ENCODE measurements at regions not wholly inside any gene's neighbourhood (a gene's known extent, or its start where the extent isn't known, plus 50 kb on each side); places are given as distances from the start of the nearest gene placed in this dataset.

DNA sequence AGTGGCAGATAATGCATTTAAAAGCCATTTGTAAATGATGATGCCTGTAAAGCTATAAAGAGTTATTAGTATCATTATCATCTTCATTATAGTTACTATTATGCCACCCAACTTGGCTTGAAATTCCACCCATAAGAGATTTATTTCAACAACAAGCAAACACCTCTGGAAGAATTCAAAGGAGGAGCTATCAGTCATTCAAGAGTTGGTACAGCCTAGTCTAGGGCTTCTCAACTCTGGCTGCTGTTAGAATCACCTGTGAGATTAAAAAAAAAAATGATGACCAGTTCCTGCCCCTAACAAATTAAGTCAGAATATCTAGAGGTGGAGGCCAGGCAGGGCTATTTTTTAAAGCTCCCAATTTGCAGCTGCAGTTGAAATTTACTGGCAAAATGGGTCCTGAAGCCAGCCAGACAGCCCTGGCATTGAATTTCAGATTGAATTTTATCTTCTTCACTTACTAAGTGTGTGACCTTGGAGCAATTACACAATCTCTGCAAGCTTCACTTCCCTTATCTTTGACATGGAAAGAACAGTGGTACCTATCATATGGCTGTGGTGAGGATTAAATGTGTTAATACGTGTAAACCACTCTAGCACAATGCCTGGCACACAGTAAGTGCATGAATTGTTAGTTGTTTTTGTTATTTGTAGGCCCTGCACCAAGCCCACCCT, 52.9 kb upstream of the EDA start:
- no peak overlapping the region for H3K18ac ChIP-seq (ENCODE audit: extremely low read depth, low read length)
- no peaks in the 10 kb centered on the region for H3K36me3 ChIP-seq (ENCODE audit: control insufficient read depth in 2 of 4, insufficient read depth in 4 of 4, low read length in 3 of 4)
- H3K4me2 ChIP-seq (ENCODE audit: insufficient read depth in 1 of 2, low read depth in 2 of 2, low read length in 2 of 2) = no peak overlapping the region
- H2BK20ac ChIP-seq (ENCODE audit: low read length) = no peak overlapping the region
- H4K8ac ChIP-seq (ENCODE audit: extremely low read depth, insufficient read depth, low read length) = no peak overlapping the region
- no peaks in the 10 kb centered on the region for H3K27me3 ChIP-seq (replicated peaks in 1 of 4; ENCODE audit: control insufficient read depth in 3 of 4, extremely low read depth in 1 of 4, insufficient read depth in 3 of 4, low read length in 3 of 4)
- ChIA-PET CTCF (ENCODE audit: partially characterized antibody) (no interaction called here), POLR2A (ENCODE audit: partially characterized antibody) (no interaction called here)
- H4K20me1 ChIP-seq (replicated peaks in 1 of 2; ENCODE audit: control insufficient read depth in 1 of 2, insufficient read depth in 2 of 2, low read length in 2 of 2) = no peaks in the 10 kb centered on the region
- H2AK5ac ChIP-seq (ENCODE audit: low read depth, low read length) = no peak overlapping the region
- no peak overlapping the region for H2BK15ac ChIP-seq (ENCODE audit: low read length)
- DNase-seq (ENCODE audit: low read depth in 1 of 2, low spot score in 2 of 2) (no peak), FAIRE-seq (peak; percentile 13)
- no peak overlapping the region for H2BK120ac ChIP-seq (replicated peaks; ENCODE audit: low read depth, low read length)
- H3K23me2 ChIP-seq (ENCODE audit: low read depth, low read length) = no peaks in the 10 kb centered on the region
- no peak overlapping the region for H4K5ac ChIP-seq (ENCODE audit: insufficient read length, low read depth, low read length)
- no peak overlapping the region for H3K4ac ChIP-seq (replicated peaks; ENCODE audit: insufficient read length, low read depth, low read length)
- H3K4me3 ChIP-seq (ENCODE audit: extremely low read depth in 1 of 4, insufficient read depth in 2 of 4, low read depth in 3 of 4, low read length in 4 of 4) = no peak overlapping the region
- no peak overlapping the region for H2BK5ac ChIP-seq (ENCODE audit: low read depth, low read length)
- no peaks in the 10 kb centered on the region for H3K79me1 ChIP-seq (ENCODE audit: low read depth, low read length)
- H4K91ac ChIP-seq (replicated peaks; ENCODE audit: insufficient read length, low read length) = no peak overlapping the region
- H3K9me3 ChIP-seq (ENCODE audit: insufficient read depth in 2 of 2, low read depth in 1 of 2, low read length in 1 of 2) = no peaks in the 10 kb centered on the region
- no peak overlapping the region for H3K23ac ChIP-seq (ENCODE audit: insufficient read length)
- no peak overlapping the region for H3K56ac ChIP-seq (replicated peaks; ENCODE audit: insufficient read length, low read depth, low read length)
- no peak overlapping the region for H3K27ac ChIP-seq (ENCODE audit: low read depth, low read length)
- 0 out of 7 replicates have a peak, but pooled peaks cover 0 to 4% (median 0%) of the 10 kb centered on the region in 4 experiments for H3K4me1 ChIP-seq (replicated peaks in 1 of 4; ENCODE audit: control insufficient read depth in 3 of 4, insufficient read depth in 4 of 4, low read length in 3 of 4)
- H2BK12ac ChIP-seq (ENCODE audit: low read depth, low read length) = no peak overlapping the region
- no peak for TF ChIP-seq RNF2 (IDR thresholded peaks at IDR 0.05; ENCODE audit: borderline replicate concordance, low read depth, low read length, missing control alignments, poor library complexity, severe bottlenecking)
- TF ChIP-seq KDM4A (IDR thresholded peaks at IDR 0.05; ENCODE audit: low read depth, low read length, severe bottlenecking) = no peak
- TF ChIP-seq EGR1 (IDR thresholded peaks at IDR 0.05; ENCODE audit: borderline replicate concordance, low read depth, low read length) = no peak
- H3K79me2 ChIP-seq (ENCODE audit: control insufficient read depth in 1 of 2, insufficient read depth in 2 of 2, low read length in 2 of 2) = no peaks in the 10 kb centered on the region
- 83% methylated on average over 1 of the region's 1 CpG; no CpG with 5 or more reads in 1 of the 2 experiments for WGBS, 2 experiments (ENCODE audit: extremely low coverage in 1 of 2, insufficient coverage in 1 of 2, insufficient read length in 1 of 2, insufficient replicate concordance in 2 of 2, low coverage in 1 of 2, low lambda C conversion rate in 2 of 2, missing lambda C conversion rate in 1 of 2)
- no peak overlapping the region for H3K14ac ChIP-seq (ENCODE audit: insufficient read length)
- H2AFZ ChIP-seq (ENCODE audit: low read length) = no peak overlapping the region
- H3K9ac ChIP-seq (replicated peaks in 1 of 4; ENCODE audit: extremely low read depth in 1 of 4, low read depth in 3 of 4, low read length in 3 of 4) = no peak overlapping the region

All from H1 (cell line).